ENCODE measurements at regions not wholly inside any gene's neighbourhood (a gene's known extent, or its start where the extent isn't known, plus 50 kb on each side); places are given as distances from the start of the nearest gene placed in this dataset.

DNA sequence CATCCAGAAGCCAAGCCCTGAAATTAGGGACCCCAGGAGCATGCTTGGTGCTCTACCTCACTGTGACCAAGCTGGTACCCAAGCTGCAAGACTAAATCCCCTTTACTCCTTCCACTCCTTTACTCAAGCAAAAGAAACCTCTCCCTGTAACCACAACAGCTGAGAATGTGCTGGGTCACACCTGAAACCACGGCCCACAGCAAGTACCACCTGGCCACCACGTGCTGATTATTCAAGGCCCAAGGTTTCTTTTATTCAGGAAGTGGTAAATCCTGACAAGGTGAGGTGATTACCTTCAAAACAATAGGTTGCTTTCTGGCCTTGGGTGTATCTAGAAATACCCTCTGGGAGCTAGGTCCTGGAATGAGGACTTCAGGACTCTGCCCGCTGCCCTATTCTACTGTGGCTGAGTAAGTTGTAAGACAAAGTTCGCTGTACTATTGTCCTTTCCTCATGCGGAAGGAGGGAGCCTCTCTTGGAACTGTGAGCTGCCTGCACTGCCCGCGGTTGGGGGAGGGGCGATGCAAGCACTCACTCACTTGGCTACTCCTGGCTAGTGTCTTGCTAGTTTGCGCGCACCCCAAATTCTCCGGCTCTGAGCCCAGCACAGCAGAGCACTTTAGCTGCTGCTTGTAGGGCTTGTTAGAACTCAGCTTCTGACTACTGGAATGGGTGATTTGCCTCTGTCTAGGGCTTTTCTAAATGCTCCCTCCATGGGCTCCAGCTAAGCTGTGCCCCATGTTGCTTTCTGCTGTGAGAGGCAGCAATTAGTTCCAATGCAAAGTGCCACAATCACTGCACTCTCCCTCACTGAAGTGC is 487.1 kb upstream of the CNTN3 start:
- TF ChIP-seq, protein P1, sequence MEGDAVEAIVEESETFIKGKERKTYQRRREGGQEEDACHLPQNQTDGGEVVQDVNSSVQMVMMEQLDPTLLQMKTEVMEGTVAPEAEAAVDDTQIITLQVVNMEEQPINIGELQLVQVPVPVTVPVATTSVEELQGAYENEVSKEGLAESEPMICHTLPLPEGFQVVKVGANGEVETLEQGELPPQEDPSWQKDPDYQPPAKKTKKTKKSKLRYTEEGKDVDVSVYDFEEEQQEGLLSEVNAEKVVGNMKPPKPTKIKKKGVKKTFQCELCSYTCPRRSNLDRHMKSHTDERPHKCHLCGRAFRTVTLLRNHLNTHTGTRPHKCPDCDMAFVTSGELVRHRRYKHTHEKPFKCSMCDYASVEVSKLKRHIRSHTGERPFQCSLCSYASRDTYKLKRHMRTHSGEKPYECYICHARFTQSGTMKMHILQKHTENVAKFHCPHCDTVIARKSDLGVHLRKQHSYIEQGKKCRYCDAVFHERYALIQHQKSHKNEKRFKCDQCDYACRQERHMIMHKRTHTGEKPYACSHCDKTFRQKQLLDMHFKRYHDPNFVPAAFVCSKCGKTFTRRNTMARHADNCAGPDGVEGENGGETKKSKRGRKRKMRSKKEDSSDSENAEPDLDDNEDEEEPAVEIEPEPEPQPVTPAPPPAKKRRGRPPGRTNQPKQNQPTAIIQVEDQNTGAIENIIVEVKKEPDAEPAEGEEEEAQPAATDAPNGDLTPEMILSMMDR (conservative IDR thresholded peaks at IDR 0.05 in 1 of 2, IDR thresholded peaks at IDR 0.05 in 1 of 2; ENCODE audit: low read depth in 1 of 2, low read length in 2 of 2) = no peak
- no peak for TF ChIP-seq EZH2 (IDR thresholded peaks at IDR 0.05; ENCODE audit: low read length, missing control alignments)

Data from fibroblast of lung (primary cell).